ENCODE measurements at regions not wholly inside any gene's neighbourhood (a gene's known extent, or its start where the extent isn't known, plus 50 kb on each side); places are given as distances from the start of the nearest gene placed in this dataset.

- TF ChIP-seq ZNF577 (CRISPR knock-in tag; IDR thresholded peaks at IDR 0.05; ENCODE audit: borderline replicate concordance, low read depth) (no peak), KLF16 (CRISPR knock-in tag; IDR thresholded peaks at IDR 0.05) (peak in 1 of 2 experiments; percentile 85; a peak in 2 of 4 replicates), ZBTB7A (CRISPR knock-in tag; IDR thresholded peaks at IDR 0.05) (no peak), E2F1 (CRISPR knock-in tag; IDR thresholded peaks at IDR 0.05) (no peak), AGO1 (IDR thresholded peaks at IDR 0.05; ENCODE audit: low read depth, low read length, poor library complexity, severe bottlenecking) (no peak), ZNF333 (CRISPR knock-in tag; IDR thresholded peaks at IDR 0.05; ENCODE audit: borderline replicate concordance) (no peak), NPAS2 (CRISPR knock-in tag; IDR thresholded peaks at IDR 0.05; ENCODE audit: borderline replicate concordance) (no peak), ZMYM2 (CRISPR knock-in tag; IDR thresholded peaks at IDR 0.05) (no peak), TFAP4 (IDR thresholded peaks at IDR 0.05; ENCODE audit: borderline replicate concordance, low read depth) (peak; percentile 30; the same call in 1 of the 2 replicates), ZKSCAN5 (CRISPR knock-in tag; IDR thresholded peaks at IDR 0.05) (no peak), NAIF1 (CRISPR knock-in tag; IDR thresholded peaks at IDR 0.05; ENCODE audit: borderline replicate concordance) (no peak), KAT2B (IDR thresholded peaks at IDR 0.05; ENCODE audit: borderline replicate concordance, low read depth, low read length) (no peak), STAT5B (CRISPR knock-in tag; IDR thresholded peaks at IDR 0.05) (no peak), HDAC6 (IDR thresholded peaks at IDR 0.05; ENCODE audit: low read depth, low read length) (no peak), MATR3 (CRISPR knock-in tag; IDR thresholded peaks at IDR 0.05) (no peak), FOXA3 (CRISPR knock-in tag; IDR thresholded peaks at IDR 0.05) (peak; percentile 80), EEA1 (CRISPR knock-in tag; IDR thresholded peaks at IDR 0.05; ENCODE audit: borderline replicate concordance) (no peak), GTF3A (CRISPR knock-in tag; conservative IDR thresholded peaks at IDR 0.05) (no peak), SP4 (CRISPR knock-in tag; IDR thresholded peaks at IDR 0.05) (no peak), KAT7 (CRISPR knock-in tag; IDR thresholded peaks at IDR 0.05; ENCODE audit: borderline replicate concordance) (no peak), FOXO4 (CRISPR knock-in tag; conservative IDR thresholded peaks at IDR 0.05) (no peak), ZNF326 (CRISPR knock-in tag; IDR thresholded peaks at IDR 0.05; ENCODE audit: borderline replicate concordance) (no peak), FOXO1 (CRISPR knock-in tag; IDR thresholded peaks at IDR 0.05) (peak; percentile 42; the same call in 1 of the 2 replicates), ARNT2 (CRISPR knock-in tag; IDR thresholded peaks at IDR 0.05; ENCODE audit: low read depth) (peak; percentile 80; the same call in 1 of the 2 replicates), CSRNP2 (CRISPR knock-in tag; conservative IDR thresholded peaks at IDR 0.05; ENCODE audit: low read depth) (no peak), CREB3 (CRISPR knock-in tag; IDR thresholded peaks at IDR 0.05) (no peak)
Measured at GRCh38 chr5:135263022-135263668, 135.9 kb downstream of the MACROH2A1 start (continued).

All from HepG2 (cell line).